ENCODE measurements at regions not wholly inside any gene's neighbourhood (a gene's known extent, or its start where the extent isn't known, plus 50 kb on each side); places are given as distances from the start of the nearest gene placed in this dataset.
A peak's percentile ranks its signal among the peaks of the same experiment; 100 is the strongest.

DNA sequence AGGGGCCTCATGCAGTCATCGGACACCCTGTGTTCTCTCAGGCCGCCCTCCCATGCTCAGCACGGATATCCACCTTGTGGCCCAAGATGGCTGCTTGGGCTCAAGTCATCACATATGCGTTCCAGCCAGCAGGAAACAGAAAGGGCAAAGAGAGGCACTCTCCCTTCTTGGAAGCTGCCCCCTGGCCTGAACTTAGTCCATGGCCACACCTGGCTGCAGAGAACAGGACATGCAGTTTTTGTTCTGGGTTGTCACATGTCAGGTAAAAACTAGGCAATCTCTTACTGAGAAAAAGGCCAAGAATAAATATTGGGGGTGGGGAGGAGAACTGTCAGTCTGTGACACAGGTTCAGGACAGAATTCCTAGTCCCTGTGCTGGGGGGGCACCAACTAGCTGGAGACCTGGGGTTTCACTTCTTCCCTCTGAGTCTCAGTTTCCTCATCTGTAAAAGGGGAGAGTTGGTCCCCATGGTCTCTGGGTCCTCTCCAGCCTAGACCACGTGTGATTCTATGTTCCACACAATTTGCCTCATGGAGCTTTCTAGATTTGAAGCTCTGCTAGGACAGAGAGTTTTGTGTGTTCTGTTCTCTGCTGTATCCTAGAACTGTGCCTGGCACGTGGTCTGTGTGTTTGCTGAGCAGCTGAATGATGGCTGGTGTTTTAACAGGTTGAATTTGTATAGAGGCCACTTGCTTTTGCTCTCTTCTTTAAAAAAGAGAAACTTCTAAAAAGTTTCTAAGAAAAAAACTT is 107.2 kb upstream of the ANO1 start:
- intact Hi-C loops (cut with DNase I, micrococcal nuclease) = no loop called here
- no peak overlapping the region for H3K27ac ChIP-seq (ENCODE audit: low read depth in 1 of 2, low read length in 2 of 2)
- peaks cover 14% of the 10 kb centered on the region for H3K4me1 Mint-ChIP-seq (ENCODE audit: low read depth)

DNA sequence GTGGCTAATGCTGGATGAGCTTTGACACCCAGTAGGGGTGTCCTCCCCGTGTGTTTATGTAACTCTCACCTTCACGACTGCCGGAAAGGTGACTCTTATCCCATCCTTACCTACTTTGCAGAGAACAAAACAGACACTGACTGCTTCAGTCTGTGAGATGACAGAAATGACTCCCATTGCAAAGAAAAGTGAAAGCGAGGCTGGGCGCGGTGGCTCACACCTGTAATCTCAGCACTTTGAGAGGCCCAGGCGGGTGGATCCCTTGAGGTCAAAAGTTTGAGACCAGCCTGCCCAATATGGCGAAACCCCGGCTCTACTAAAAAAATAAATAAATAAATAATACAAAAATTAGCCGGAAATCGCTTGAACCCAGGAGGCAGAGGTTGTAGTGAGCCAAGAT is 106.4 kb upstream of the ANO1 start:
- CTCF ChIA-PET = no interaction called here
- Histone ChIP-seq H3K27me3 (ENCODE audit: control insufficient read depth in 1 of 2, insufficient read depth in 2 of 2, low read length in 2 of 2) (no peaks in the 10 kb centered on the region), H3K4me3 (ENCODE audit: low read length) (no peak overlapping the region), H3K4me1 (ENCODE audit: insufficient read depth, low read length) (no peaks in the 10 kb centered on the region), H3K36me3 (ENCODE audit: insufficient read depth, low read length) (no peaks in the 10 kb centered on the region), H3K9me3 (ENCODE audit: control insufficient read depth in 1 of 2, insufficient read depth in 1 of 2, low read length in 2 of 2) (no peaks in the 10 kb centered on the region), H3K27ac (ENCODE audit: low read depth in 1 of 2, low read length in 2 of 2) (no peak overlapping the region)
- ATAC-seq (ENCODE audit: poor library complexity) (no peak), DNase-seq (peak in 2 of 14 experiments; percentile 34 to 35)
- Mint-ChIP-seq H3K27ac (peak overlapping the region; percentile 73), H3K27me3 (peaks cover 15% of the 10 kb centered on the region), H3K36me3 (ENCODE audit: low read depth) (no peaks in the 10 kb centered on the region), H3K4me3 (no peak overlapping the region), H3K9me3 (no peaks in the 10 kb centered on the region), H3K4me1 (ENCODE audit: low read depth) (peaks cover 14% of the 10 kb centered on the region)
- POLR2A ChIA-PET = no interaction called here
- intact Hi-C loops (cut with DNase I, micrococcal nuclease) = no loop called here
- TF ChIP-seq, protein P1, sequence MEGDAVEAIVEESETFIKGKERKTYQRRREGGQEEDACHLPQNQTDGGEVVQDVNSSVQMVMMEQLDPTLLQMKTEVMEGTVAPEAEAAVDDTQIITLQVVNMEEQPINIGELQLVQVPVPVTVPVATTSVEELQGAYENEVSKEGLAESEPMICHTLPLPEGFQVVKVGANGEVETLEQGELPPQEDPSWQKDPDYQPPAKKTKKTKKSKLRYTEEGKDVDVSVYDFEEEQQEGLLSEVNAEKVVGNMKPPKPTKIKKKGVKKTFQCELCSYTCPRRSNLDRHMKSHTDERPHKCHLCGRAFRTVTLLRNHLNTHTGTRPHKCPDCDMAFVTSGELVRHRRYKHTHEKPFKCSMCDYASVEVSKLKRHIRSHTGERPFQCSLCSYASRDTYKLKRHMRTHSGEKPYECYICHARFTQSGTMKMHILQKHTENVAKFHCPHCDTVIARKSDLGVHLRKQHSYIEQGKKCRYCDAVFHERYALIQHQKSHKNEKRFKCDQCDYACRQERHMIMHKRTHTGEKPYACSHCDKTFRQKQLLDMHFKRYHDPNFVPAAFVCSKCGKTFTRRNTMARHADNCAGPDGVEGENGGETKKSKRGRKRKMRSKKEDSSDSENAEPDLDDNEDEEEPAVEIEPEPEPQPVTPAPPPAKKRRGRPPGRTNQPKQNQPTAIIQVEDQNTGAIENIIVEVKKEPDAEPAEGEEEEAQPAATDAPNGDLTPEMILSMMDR (IDR thresholded peaks at IDR 0.05) = no peak

More for the DNA sequence above, 107.2 kb upstream of the ANO1 start:
- no peaks in the 10 kb centered on the region for H3K9me3 ChIP-seq (ENCODE audit: control insufficient read depth in 1 of 2, insufficient read depth in 1 of 2, low read length in 2 of 2)
- no peaks in the 10 kb centered on the region for H3K4me1 ChIP-seq (ENCODE audit: insufficient read depth, low read length)
- DNase-seq = no peak
- peak overlapping the region; percentile 73 for H3K27ac Mint-ChIP-seq
- no peak overlapping the region for H3K4me3 ChIP-seq (ENCODE audit: low read length)
- TF ChIP-seq, protein P1 (IDR thresholded peaks at IDR 0.05) = no peak
- H3K4me3 Mint-ChIP-seq = no peak overlapping the region
- H3K36me3 ChIP-seq (ENCODE audit: insufficient read depth, low read length) = no peaks in the 10 kb centered on the region
- H3K27me3 ChIP-seq (ENCODE audit: control insufficient read depth in 1 of 2, insufficient read depth in 2 of 2, low read length in 2 of 2) = no peaks in the 10 kb centered on the region
- ChIA-PET CTCF (no interaction called here), POLR2A (no interaction called here)
- H3K27me3 Mint-ChIP-seq = peaks cover 15% of the 10 kb centered on the region
- H3K36me3 Mint-ChIP-seq (ENCODE audit: low read depth) = no peaks in the 10 kb centered on the region
- ATAC-seq (ENCODE audit: poor library complexity) = no peak
- no peaks in the 10 kb centered on the region for H3K9me3 Mint-ChIP-seq

DNA sequence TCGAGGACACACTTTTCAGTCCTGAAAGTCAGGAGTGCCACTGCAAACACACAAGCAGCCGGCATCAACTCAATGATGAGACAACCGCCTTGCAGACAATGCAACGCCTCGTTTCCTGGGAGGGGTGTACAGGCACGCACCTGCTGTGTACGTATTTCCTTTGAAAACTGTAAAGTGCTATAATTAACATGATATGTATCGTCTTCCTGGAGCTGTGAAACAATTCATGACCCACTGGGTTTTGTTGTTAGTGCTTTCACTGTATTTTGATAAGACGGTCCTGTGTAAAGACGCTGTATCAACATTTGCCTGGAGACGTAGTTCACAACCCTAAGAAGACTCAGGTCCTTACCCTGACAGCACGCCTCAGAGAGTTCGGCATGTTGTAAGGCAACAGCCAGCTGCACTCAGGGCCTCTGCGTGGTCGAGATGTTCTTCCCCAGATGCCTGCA is 105.7 kb upstream of the ANO1 start:
- Mint-ChIP-seq H3K4me1 (ENCODE audit: low read depth) (peaks cover 14% of the 10 kb centered on the region), H3K27me3 (peaks cover 15% of the 10 kb centered on the region), H3K27ac (peak overlapping the region; percentile 73), H3K36me3 (ENCODE audit: low read depth) (no peaks in the 10 kb centered on the region), H3K4me3 (no peak overlapping the region), H3K9me3 (no peaks in the 10 kb centered on the region)
- Histone ChIP-seq H3K27me3 (ENCODE audit: control insufficient read depth in 1 of 2, insufficient read depth in 2 of 2, low read length in 2 of 2) (no peaks in the 10 kb centered on the region), H3K4me1 (ENCODE audit: insufficient read depth, low read length) (no peaks in the 10 kb centered on the region), H3K9me3 (ENCODE audit: control insufficient read depth in 1 of 2, insufficient read depth in 1 of 2, low read length in 2 of 2) (no peaks in the 10 kb centered on the region), H3K36me3 (ENCODE audit: insufficient read depth, low read length) (no peaks in the 10 kb centered on the region), H3K4me3 (ENCODE audit: low read length) (no peak overlapping the region), H3K27ac (ENCODE audit: low read depth in 1 of 2, low read length in 2 of 2) (no peak overlapping the region)
- TF ChIP-seq, protein P1 (IDR thresholded peaks at IDR 0.05) = no peak
- intact Hi-C loops (cut with DNase I, micrococcal nuclease) = no loop called here
- peak; percentile 84 for ATAC-seq (ENCODE audit: poor library complexity)
- peak in 11 of 14 experiments; percentile 5 to 61 (median 33) for DNase-seq
- ChIA-PET CTCF (no interaction called here), POLR2A (no interaction called here)

Data from CD4-positive, alpha-beta T cell (primary cell).